ENCODE measurements at regions not wholly inside any gene's neighbourhood (a gene's known extent, or its start where the extent isn't known, plus 50 kb on each side); places are given as distances from the start of the nearest gene placed in this dataset.

GRCh38 chr22:48633996-48634836, 1193.5 kb downstream of the BRD1 start:
- H3K4me3 ChIP-seq (ENCODE audit: low read depth, low read length) = no peak overlapping the region
- DNase-seq (ENCODE audit: low read depth) = no peak
- no peak for TF ChIP-seq CTCF (conservative IDR thresholded peaks at IDR 0.05; ENCODE audit: low read depth, low read length)

GRCh38 chr22:48632646-48633246, 1194.9 kb downstream of the BRD1 start:
- no peak overlapping the region for H3K4me3 ChIP-seq (ENCODE audit: low read depth, low read length)
- TF ChIP-seq CTCF (conservative IDR thresholded peaks at IDR 0.05; ENCODE audit: low read depth, low read length) = no peak
- no peak for DNase-seq (ENCODE audit: low read depth)

GRCh38 chr22:48631288-48631863, 1196.3 kb downstream of the BRD1 start:
- no peak for TF ChIP-seq CTCF (conservative IDR thresholded peaks at IDR 0.05; ENCODE audit: low read depth, low read length)
- H3K4me3 ChIP-seq (ENCODE audit: low read depth, low read length) = no peak overlapping the region

GRCh38 chr22:48630848-48631247, 1196.8 kb downstream of the BRD1 start:
- H3K4me3 ChIP-seq (ENCODE audit: low read depth, low read length) = no peak overlapping the region
- no peak for TF ChIP-seq CTCF (conservative IDR thresholded peaks at IDR 0.05; ENCODE audit: low read depth, low read length)
- no peak for DNase-seq (ENCODE audit: low read depth)

More at GRCh38 chr22:48631288-48631863, 1196.3 kb downstream of the BRD1 start:
- no peak for DNase-seq (ENCODE audit: low read depth)

- no peak for DNase-seq (ENCODE audit: low read depth)
- no peak overlapping the region for H3K4me3 ChIP-seq (ENCODE audit: low read depth, low read length)
- TF ChIP-seq CTCF (conservative IDR thresholded peaks at IDR 0.05; ENCODE audit: low read depth, low read length) = no peak
Observed at GRCh38 chr22:48630433-48630754, 1197.3 kb downstream of the BRD1 start.

DNA sequence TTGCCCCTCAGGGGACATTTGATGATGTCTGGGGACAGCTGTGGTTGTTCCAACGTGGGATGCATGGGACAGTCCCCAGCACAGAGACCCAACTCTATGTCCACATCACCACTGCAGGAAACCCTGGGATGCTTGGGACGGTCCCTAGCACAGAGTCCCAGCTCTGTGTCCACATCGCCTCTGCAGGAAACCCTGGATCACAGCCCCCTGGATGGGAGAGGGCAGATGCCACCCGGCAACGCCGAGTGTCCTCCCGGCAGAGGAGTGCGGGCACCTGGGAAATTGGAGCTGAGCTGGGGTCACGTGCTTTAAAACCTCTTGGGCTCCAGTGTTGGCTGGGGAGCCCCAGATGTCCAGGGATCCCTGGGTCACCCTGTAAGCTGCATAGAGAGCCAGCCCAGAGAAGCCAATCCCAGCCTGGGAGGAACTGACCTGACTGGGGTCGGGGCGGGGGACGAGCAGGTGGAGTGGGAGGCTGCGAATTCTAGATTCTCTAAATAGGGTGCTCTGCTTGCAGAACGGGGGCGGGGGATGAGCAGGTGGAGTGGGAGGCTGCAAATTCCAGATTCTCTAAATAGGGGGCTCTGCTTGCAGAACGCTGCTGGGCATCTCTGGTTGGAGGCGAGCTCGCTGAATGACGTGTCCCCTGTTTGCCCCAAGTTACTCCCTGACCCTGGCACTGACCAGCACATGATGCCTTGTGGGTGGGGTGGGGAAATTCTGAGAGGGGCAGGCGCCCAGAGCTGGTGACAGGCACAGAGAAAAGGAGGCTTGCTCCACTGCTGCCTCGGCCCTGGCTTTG, 1197.8 kb downstream of the BRD1 start:
- TF ChIP-seq CTCF (conservative IDR thresholded peaks at IDR 0.05; ENCODE audit: low read depth, low read length) = no peak
- DNase-seq (ENCODE audit: low read depth) = no peak
- no peak overlapping the region for H3K4me3 ChIP-seq (ENCODE audit: low read depth, low read length)
